ENCODE measurements at regions not wholly inside any gene's neighbourhood (a gene's known extent, or its start where the extent isn't known, plus 50 kb on each side); places are given as distances from the start of the nearest gene placed in this dataset.

GRCh38 chr20:57840504-57841296 is 130.9 kb upstream of the PMEPA1 start:
- no peak overlapping the region for H2BK5ac ChIP-seq (ENCODE audit: low read depth, low read length, poor library complexity)
- H3K4me1 ChIP-seq (ENCODE audit: control insufficient read depth in 1 of 2, insufficient read depth in 2 of 2, low read length in 2 of 2), result peaks cover 4 to 5% of the 10 kb centered on the region in 2 experiments
- H3K9ac ChIP-seq (ENCODE audit: low read length), result no peak overlapping the region
- H3K27me3 ChIP-seq (ENCODE audit: insufficient read depth, low read length), result no peaks in the 10 kb centered on the region
- no peak overlapping the region for H2AFZ ChIP-seq (ENCODE audit: insufficient read depth, low read length, poor library complexity)
- no peaks in the 10 kb centered on the region for H3K9me3 ChIP-seq (ENCODE audit: insufficient read depth, low read depth, low read length)
- no CpG with 5 or more reads among the region's 19 CpGs for WGBS (ENCODE audit: extremely low coverage, insufficient coverage, insufficient read length)
- no peaks in the 10 kb centered on the region for H3K36me3 ChIP-seq (ENCODE audit: control insufficient read depth in 1 of 2, insufficient read depth in 2 of 2, low read length in 2 of 2)
- H4K12ac ChIP-seq (ENCODE audit: low read depth, low read length), result no peak overlapping the region
- H4K8ac ChIP-seq (ENCODE audit: low read depth, low read length), result no peak overlapping the region
- H3K18ac ChIP-seq (ENCODE audit: low read length), result no peak overlapping the region
- no peaks in the 10 kb centered on the region for H3K79me2 ChIP-seq (ENCODE audit: control insufficient read depth, insufficient read depth, low read length, poor library complexity)
- no peaks in the 10 kb centered on the region for H3K79me1 ChIP-seq (ENCODE audit: low read length)
- no peak overlapping the region for H3K23ac ChIP-seq (ENCODE audit: low read length)
- no peak overlapping the region for H4K91ac ChIP-seq (ENCODE audit: low read depth, low read length)
- H3K14ac ChIP-seq (ENCODE audit: low read length), result no peak overlapping the region
- no peak overlapping the region for H2BK12ac ChIP-seq (ENCODE audit: low read length)
- no peak overlapping the region for H2AK5ac ChIP-seq (ENCODE audit: low read length)
- no peak overlapping the region for H2BK120ac ChIP-seq (ENCODE audit: insufficient read depth, low read length, poor library complexity)
- DNase-seq, result no peak
- H3K4ac ChIP-seq (ENCODE audit: low read depth, low read length), result no peak overlapping the region
- no peak overlapping the region for H3K27ac ChIP-seq (ENCODE audit: low read depth, low read length)
- H3K4me2 ChIP-seq (ENCODE audit: low read length), result no peak overlapping the region
- no peak overlapping the region for H3K4me3 ChIP-seq (ENCODE audit: low read depth, low read length)

GRCh38 chr20:57840066-57840465 is 130.3 kb upstream of the PMEPA1 start:
- Histone ChIP-seq H2BK120ac (ENCODE audit: insufficient read depth, low read length, poor library complexity) (no peak overlapping the region), H3K4ac (ENCODE audit: low read depth, low read length) (no peak overlapping the region), H3K4me3 (ENCODE audit: low read depth, low read length) (no peak overlapping the region), H2BK5ac (ENCODE audit: low read depth, low read length, poor library complexity) (no peak overlapping the region), H3K4me2 (ENCODE audit: low read length) (no peak overlapping the region), H2AK5ac (ENCODE audit: low read length) (no peak overlapping the region), H3K27me3 (ENCODE audit: insufficient read depth, low read length) (no peaks in the 10 kb centered on the region), H3K18ac (ENCODE audit: low read length) (no peak overlapping the region), H3K79me1 (ENCODE audit: low read length) (no peaks in the 10 kb centered on the region), H4K12ac (ENCODE audit: low read depth, low read length) (no peak overlapping the region), H2BK12ac (ENCODE audit: low read length) (no peak overlapping the region), H3K9ac (ENCODE audit: low read length) (no peak overlapping the region), H3K23ac (ENCODE audit: low read length) (no peak overlapping the region), H4K91ac (ENCODE audit: low read depth, low read length) (no peak overlapping the region), H3K27ac (ENCODE audit: low read depth, low read length) (no peak overlapping the region), H3K36me3 (ENCODE audit: control insufficient read depth in 1 of 2, insufficient read depth in 2 of 2, low read length in 2 of 2) (no peaks in the 10 kb centered on the region), H4K8ac (ENCODE audit: low read depth, low read length) (no peak overlapping the region), H3K4me1 (ENCODE audit: control insufficient read depth in 1 of 2, insufficient read depth in 2 of 2, low read length in 2 of 2) (peaks cover 2 to 3% of the 10 kb centered on the region in 2 experiments), H3K14ac (ENCODE audit: low read length) (no peak overlapping the region), H3K79me2 (ENCODE audit: control insufficient read depth, insufficient read depth, low read length, poor library complexity) (no peaks in the 10 kb centered on the region), H2AFZ (ENCODE audit: insufficient read depth, low read length, poor library complexity) (no peak overlapping the region), H3K9me3 (ENCODE audit: insufficient read depth, low read depth, low read length) (no peaks in the 10 kb centered on the region)
- no peak for DNase-seq
- no CpG with 5 or more reads among the region's 10 CpGs for WGBS (ENCODE audit: extremely low coverage, insufficient coverage, insufficient read length)

GRCh38 chr20:57838670-57839151 is 128.9 kb upstream of the PMEPA1 start:
- no peak overlapping the region for H3K4me2 ChIP-seq (ENCODE audit: low read length)
- H2BK120ac ChIP-seq (ENCODE audit: insufficient read depth, low read length, poor library complexity), result no peak overlapping the region
- no peak overlapping the region for H4K8ac ChIP-seq (ENCODE audit: low read depth, low read length)
- no CpG with 5 or more reads among the region's 18 CpGs for WGBS (ENCODE audit: extremely low coverage, insufficient coverage, insufficient read length)
- H3K4me1 ChIP-seq (ENCODE audit: control insufficient read depth in 1 of 2, insufficient read depth in 2 of 2, low read length in 2 of 2), result no peaks in the 10 kb centered on the region
- H2BK5ac ChIP-seq (ENCODE audit: low read depth, low read length, poor library complexity), result no peak overlapping the region
- H3K18ac ChIP-seq (ENCODE audit: low read length), result no peak overlapping the region
- H3K4me3 ChIP-seq (ENCODE audit: low read depth, low read length), result no peak overlapping the region
- H3K4ac ChIP-seq (ENCODE audit: low read depth, low read length), result no peak overlapping the region
- no peaks in the 10 kb centered on the region for H3K79me2 ChIP-seq (ENCODE audit: control insufficient read depth, insufficient read depth, low read length, poor library complexity)
- no peaks in the 10 kb centered on the region for H3K79me1 ChIP-seq (ENCODE audit: low read length)
- no peak overlapping the region for H4K91ac ChIP-seq (ENCODE audit: low read depth, low read length)
- no peak overlapping the region for H3K9ac ChIP-seq (ENCODE audit: low read length)
- no peak overlapping the region for H4K12ac ChIP-seq (ENCODE audit: low read depth, low read length)
- H3K27ac ChIP-seq (ENCODE audit: low read depth, low read length), result no peak overlapping the region
- no peak overlapping the region for H2AFZ ChIP-seq (ENCODE audit: insufficient read depth, low read length, poor library complexity)
- no peak overlapping the region for H3K14ac ChIP-seq (ENCODE audit: low read length)
- H3K36me3 ChIP-seq (ENCODE audit: control insufficient read depth in 1 of 2, insufficient read depth in 2 of 2, low read length in 2 of 2), result no peaks in the 10 kb centered on the region
- no peaks in the 10 kb centered on the region for H3K9me3 ChIP-seq (ENCODE audit: insufficient read depth, low read depth, low read length)
- no peak overlapping the region for H2AK5ac ChIP-seq (ENCODE audit: low read length)
- no peak overlapping the region for H2BK12ac ChIP-seq (ENCODE audit: low read length)
- H3K27me3 ChIP-seq (ENCODE audit: insufficient read depth, low read length), result no peaks in the 10 kb centered on the region
- H3K23ac ChIP-seq (ENCODE audit: low read length), result no peak overlapping the region
- DNase-seq, result no peak

GRCh38 chr20:57837208-57838035 is 127.6 kb upstream of the PMEPA1 start:
- WGBS (ENCODE audit: extremely low coverage, insufficient coverage, insufficient read length), result no CpG with 5 or more reads among the region's 24 CpGs
- H3K4me3 ChIP-seq (ENCODE audit: low read depth, low read length), result no peak overlapping the region

More at GRCh38 chr20:57837208-57838035, 127.6 kb upstream of the PMEPA1 start:
- H4K8ac ChIP-seq (ENCODE audit: low read depth, low read length), result no peak overlapping the region
- H3K23ac ChIP-seq (ENCODE audit: low read length), result no peak overlapping the region
- H3K18ac ChIP-seq (ENCODE audit: low read length), result no peak overlapping the region
- no peaks in the 10 kb centered on the region for H3K79me2 ChIP-seq (ENCODE audit: control insufficient read depth, insufficient read depth, low read length, poor library complexity)
- no peaks in the 10 kb centered on the region for H3K79me1 ChIP-seq (ENCODE audit: low read length)
- no peak overlapping the region for H3K27ac ChIP-seq (ENCODE audit: low read depth, low read length)
- H4K12ac ChIP-seq (ENCODE audit: low read depth, low read length), result no peak overlapping the region
- no peak overlapping the region for H2BK12ac ChIP-seq (ENCODE audit: low read length)
- no peak overlapping the region for H3K4me2 ChIP-seq (ENCODE audit: low read length)
- no peak overlapping the region for H2BK5ac ChIP-seq (ENCODE audit: low read depth, low read length, poor library complexity)
- H3K9me3 ChIP-seq (ENCODE audit: insufficient read depth, low read depth, low read length), result no peaks in the 10 kb centered on the region
- no peak overlapping the region for H2AFZ ChIP-seq (ENCODE audit: insufficient read depth, low read length, poor library complexity)
- no peak overlapping the region for H3K4ac ChIP-seq (ENCODE audit: low read depth, low read length)
- H3K4me1 ChIP-seq (ENCODE audit: control insufficient read depth in 1 of 2, insufficient read depth in 2 of 2, low read length in 2 of 2), result no peaks in the 10 kb centered on the region
- H4K91ac ChIP-seq (ENCODE audit: low read depth, low read length), result no peak overlapping the region
- no peak overlapping the region for H2AK5ac ChIP-seq (ENCODE audit: low read length)
- no peak for DNase-seq
- H3K36me3 ChIP-seq (ENCODE audit: control insufficient read depth in 1 of 2, insufficient read depth in 2 of 2, low read length in 2 of 2), result no peaks in the 10 kb centered on the region
- H3K9ac ChIP-seq (ENCODE audit: low read length), result no peak overlapping the region
- H3K27me3 ChIP-seq (ENCODE audit: insufficient read depth, low read length), result no peaks in the 10 kb centered on the region
- no peak overlapping the region for H3K14ac ChIP-seq (ENCODE audit: low read length)
- no peak overlapping the region for H2BK120ac ChIP-seq (ENCODE audit: insufficient read depth, low read length, poor library complexity)
